GM21717 (cell line): ENCODE measurements at regions not wholly inside any gene's neighbourhood (a gene's known extent, or its start where the extent isn't known, plus 50 kb on each side); places are given as distances from the start of the nearest gene placed in this dataset.
"Not testable (repeated sequence)": the region's sequence is repeated elsewhere in the genome, so short reads cannot be mapped to it uniquely, and the experiment has no call there.

ENCODE experiments used
- ATAC-seq: cut with Tn5 transposase; IDR thresholded peaks from one replicate; pipeline ENCODE4 v1.9.1; 2021; ENCODE audit warnings: mild to moderate bottlenecking, moderate library complexity; ENCODE audit not compliant: unreplicated experiment

DNA sequence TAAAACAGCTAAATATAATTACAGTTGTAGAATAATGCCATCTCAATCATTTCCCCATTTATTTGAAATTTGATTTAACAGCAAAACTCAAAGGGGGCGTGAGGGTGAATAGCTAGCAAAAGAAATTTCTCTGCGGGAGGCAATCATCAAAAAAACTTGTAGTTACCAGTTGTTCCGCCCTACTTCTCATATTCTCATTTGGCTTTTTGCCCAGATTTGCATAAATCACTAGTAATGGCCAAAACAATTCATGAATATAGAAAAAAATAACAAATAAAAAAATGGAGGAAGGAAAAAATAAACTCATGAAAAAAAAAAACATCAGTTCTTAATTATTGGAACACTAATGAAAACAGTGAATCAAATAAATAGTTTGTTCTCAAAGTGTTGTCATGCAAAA lies 722.6 kb upstream of the KIF2B start:
- no peak for ATAC-seq

DNA sequence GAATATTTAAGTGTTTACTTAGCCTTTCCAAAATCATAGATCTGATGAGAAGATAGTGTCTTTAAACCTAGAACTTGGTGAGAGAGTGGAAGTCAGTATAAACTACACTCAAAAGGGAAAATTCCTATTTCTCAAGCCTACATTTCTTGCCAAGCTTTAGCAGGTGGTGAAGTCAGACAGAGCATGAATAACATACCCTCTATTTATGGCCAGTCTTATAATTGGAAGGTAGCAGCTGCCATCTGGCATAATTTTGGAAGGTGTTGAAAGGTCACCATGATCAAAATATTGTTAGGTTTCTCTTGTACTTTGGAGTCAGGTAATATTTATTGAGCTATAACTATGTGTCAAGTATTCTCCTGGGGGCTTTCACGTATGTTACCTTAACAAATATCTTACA lies 729.3 kb upstream of the KIF2B start:
- ATAC-seq = no peak

DNA sequence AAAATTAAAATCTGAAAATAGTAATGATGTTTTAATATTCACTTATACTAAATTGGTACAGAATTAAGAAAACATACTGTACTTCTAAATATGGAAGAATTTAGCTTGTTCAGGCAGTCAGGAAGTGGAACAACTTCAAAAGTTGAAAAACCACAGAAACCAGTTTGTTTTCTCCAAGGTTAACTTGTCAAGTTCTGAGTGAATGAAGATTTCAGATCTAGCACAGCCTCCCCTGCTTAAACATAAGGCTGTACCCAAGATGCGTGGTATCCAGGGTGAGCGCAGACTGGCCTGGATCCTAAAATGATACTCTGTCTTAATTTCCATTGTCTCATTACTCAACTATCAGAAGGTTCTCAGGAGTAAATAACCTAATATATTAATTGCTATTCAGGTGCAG lies 730.7 kb upstream of the KIF2B start:
- no peak for ATAC-seq

DNA sequence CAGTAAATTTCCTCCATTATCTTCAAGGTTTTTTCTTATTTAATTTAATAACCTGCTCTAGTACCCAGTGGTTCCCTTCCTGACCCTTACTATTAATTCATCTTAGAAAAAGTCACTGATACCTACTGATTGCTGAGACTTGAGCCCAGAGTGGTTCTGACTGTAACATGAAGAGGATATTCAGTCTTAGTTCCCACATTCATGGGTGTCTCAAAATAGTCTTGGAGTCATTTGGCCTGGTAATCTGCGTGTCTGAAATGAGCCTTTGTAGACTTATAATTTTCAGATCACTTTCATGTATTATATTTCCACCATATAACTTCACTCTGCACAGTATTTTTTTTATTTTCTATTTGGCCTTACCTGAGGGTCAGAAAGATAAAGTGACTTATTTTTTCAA lies 732.0 kb upstream of the KIF2B start:
- no peak for ATAC-seq

DNA sequence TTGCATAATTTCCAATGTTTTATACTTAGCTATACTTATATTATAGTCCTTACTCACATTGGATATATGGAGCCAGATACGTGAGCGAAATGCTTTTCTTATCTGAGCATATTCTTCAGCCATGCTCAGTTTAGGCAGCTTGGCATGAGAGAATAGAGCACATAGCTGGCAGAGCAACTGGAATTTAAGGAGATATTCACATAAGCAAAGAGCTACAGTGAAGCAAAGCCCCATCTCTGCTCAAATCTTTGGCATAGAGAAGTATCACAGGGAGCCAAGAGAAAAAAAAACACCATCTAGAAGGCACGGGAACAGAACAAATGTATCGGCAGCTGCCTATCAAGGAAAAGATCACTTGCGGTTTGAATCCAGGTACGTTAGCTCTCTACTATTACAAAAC lies 734.2 kb upstream of the KIF2B start:
- no peak for ATAC-seq

DNA sequence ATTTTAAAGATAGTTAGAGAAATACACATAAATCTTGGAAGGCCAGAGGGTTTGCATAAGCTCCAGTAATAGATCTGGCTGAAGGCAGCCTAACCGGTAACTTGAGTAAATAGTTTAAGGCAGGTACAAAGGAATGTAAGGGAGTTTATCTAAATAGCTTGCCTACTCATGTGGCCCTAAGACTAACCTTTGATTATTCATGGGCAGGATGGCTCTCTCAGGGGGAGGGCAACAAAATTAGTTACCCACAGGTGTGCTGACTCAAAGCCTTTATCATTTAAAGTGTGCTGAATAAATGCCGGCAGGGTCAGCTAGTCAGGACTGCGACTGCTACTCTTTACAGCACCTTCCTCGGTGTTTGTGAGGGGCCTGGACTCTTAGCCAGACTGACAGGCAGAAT lies 761.3 kb upstream of the KIF2B start:
- ATAC-seq = no peak

DNA sequence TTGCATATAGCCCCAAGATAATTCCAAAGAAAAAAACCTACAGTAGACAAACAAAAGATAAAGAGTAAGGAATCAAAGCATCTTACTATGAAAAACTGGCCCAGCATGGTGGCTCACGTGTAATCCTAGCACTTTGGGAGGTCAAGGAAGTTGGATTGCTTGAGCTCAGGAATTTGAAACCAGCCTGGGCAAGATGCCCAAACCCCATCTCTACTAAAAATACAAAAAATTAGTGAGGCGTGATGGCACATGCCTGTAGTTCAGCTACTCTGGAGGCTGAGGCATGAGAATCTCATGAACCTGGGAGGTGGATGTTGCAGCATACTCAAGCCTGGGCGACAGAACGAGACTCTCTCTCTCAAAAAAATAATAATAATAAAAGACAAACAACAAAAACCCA lies 764.7 kb upstream of the KIF2B start:
- ATAC-seq = no peak

DNA sequence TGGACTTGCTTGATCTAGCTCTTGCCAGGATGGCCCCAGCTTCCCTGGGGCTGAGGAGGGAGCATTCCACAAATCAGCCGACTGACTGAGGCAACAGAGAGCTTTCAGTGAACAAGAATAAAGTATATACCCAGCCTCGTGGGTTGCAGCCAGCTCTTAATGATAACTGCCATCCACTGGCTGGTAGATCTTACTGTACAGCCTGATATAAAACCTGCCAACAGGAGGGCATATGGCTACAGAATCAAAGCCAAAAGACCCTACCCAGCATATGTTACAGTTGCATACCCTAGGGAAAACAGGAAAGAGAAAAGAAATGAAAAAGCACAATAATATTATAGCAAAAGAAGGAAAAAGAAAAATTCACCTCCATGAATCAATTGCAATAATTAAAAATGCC lies 775.9 kb upstream of the KIF2B start:
- ATAC-seq = no peak

DNA sequence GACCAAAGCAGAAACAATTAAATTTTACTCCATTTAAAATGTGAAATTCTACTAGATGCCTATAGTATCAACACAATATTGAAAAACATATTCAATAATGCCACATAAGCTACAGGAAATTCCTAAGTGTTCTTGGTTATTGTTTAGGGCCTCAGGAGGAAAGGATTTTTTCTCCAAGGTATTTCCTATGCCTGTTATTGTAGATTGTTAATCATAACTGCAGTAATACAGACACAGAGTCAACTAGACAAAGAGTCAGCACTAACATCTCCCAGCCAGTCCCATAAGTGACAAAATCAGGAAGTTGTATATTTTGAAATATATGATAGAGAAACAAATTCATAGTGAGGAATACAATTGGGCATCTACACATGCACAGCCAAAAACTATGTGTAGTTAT lies 782.7 kb upstream of the KIF2B start:
- ATAC-seq = no peak

DNA sequence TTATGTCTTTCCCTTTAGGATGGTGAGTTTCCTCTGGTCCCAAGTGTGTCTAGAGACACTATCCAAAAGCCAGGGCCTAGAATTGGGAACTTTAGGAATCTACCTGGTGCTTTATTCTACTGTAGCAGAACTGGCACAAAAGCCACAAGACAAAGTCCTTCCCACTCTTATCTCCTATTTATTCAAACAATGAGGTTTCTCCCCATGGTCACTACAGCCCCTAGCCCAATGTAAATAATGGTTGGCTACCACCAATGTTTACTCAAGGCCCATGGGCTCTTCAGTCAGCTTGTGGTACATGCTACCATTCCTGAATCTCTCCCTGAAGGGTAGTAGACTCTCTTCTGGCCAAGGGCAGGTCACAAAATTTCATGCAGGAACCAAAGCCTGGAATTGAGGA lies 789.4 kb upstream of the KIF2B start:
- no peak for ATAC-seq

DNA sequence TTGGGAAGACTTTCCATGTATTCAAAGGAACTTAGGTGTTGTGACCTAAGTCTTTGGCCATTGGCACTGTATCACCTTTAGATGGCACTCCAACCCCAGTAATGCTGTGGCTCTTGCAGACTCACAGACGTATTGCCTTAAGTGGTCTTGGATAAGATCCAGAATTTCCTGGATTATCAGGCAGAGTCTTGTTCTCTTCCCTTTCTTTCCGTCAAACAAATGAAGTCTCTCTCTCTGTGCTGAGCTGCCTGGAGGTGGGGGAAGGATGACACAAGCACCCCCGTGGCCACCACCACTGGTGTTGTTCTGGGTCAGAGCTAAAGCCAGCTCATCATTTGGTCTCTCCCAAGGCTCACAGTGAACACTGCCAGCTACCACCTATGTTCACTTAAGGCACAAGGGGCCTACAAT lies 789.9 kb upstream of the KIF2B start:
- ATAC-seq = no peak

DNA sequence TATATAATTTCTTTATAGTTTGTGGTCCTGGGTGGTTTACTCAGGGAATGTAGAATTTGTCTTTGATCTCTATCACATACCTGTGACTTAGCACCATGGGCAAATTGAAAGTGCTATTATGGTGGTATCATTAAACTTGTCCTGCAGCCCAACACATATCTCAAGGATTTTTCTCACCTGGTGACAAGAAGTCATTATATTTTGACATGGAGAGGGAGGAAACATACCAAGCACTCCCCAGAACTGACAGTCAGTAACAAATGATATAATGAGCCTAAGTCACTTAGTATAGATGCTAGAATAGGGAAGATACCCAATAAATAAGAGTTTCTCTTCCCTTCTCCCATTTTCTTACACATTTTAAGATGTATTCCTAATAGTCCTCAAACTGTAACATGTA lies 805.5 kb upstream of the KIF2B start:
- no peak for ATAC-seq

DNA sequence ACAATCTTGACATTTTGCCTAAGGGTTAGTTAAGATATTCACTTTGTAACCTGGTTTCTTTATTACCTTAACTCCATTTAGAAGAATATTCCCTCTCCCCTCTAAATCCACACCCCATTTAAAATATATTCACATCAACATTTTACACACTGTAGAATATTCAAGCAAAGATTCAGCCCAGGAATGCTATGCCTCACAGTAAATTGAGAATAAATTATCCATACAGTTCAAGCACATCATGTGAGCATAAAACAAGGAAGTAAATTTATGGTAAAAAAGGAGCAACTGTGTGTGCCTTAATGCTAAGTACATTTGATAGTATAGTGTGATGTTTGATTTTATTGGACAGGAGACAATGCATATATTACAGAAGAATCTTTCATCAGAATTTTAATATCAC lies 806.6 kb upstream of the KIF2B start:
- no peak for ATAC-seq

DNA sequence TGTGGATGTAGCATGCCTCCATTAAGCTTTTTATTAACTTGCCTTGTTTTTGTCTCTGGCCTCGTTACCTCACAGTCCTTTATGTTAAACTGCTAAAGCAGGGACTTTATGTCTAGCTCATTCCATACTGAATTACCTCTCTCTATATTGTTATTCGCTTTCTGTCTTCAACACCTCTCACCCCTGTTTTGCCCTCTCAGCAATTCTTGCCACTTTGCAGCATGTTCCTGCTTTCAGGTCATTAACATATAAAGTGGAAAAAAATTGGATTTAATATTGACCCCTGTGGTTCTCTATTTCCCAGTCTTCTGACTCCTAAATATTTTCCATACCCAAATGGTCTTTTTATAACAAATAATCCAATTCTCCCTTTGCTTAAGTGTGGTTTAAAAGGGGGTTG lies 810.4 kb upstream of the KIF2B start:
- ATAC-seq = no peak

DNA sequence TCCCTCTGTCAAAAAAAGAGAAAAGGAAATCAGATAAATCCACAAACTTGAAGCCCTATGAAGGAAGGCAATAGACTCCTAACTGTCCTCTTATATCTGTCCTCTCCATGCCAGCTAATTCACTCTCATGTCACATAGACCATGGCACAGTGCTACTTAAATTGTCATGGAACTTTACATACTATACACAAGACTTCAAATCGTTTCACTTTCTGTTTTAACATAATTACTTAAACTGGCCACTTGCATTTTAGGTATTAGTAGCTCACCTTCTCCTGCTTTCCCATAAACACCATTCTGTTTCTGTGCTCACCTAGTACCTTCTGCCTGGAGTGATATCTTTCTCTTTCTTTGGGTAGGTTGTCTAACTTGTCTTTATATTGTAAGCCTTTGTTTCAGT lies 816.7 kb upstream of the KIF2B start:
- no peak for ATAC-seq

DNA sequence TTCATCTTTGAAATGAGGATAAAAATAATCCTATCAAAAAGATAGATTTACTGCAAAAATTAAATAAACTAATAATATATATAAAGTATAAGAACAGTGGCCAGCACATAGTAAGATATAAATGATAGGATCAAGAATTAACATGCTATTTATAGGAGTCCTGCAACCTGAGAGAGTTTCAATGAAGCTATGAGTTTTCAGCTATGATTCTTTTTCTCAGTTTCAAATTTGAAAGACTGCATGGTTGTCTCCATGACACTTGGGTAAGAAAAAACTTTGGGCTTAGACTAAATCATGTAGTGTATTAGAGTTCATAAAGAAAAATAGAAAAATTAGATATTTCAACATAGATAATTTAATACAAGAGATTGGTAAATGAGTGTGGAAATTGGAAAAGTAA lies 817.8 kb upstream of the KIF2B start:
- ATAC-seq = no peak

DNA sequence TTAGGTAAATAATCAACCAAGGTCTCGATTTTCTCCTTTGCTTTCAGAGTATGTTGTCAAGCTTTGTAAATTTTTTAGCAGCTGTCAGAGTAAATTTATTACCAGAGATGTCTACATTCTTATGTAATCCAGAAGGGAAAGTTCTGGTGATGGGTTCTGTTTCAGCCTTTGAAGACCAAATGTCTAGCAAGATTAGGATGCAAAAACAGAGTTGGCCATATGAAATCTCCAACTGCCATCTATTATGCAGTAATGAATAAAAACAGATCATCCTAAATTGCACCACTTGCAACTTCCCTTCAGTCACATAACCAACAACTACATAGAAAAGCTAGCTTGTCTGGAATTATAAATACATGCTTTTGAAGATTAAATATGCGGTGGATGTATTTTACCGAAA lies 826.8 kb upstream of the KIF2B start:
- no peak for ATAC-seq

DNA sequence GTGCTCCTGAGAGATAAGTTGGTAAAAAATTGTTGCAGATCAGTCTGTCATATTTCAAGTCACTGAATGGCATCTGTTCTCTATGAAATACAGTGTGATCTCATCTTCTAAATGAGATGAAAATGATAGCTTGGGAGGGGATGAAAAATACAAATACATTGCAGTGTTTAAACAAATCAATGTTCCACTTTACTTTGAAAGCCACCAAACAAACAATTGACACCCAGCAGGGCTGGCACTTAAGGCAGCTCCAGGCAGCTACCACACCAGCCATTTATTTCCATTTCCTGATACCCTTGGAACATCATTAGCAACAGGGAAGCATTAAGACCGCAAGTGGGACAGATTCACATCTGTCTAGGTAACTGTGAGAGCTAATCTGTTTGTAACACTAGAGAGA lies 827.6 kb upstream of the KIF2B start:
- ATAC-seq = no peak

DNA sequence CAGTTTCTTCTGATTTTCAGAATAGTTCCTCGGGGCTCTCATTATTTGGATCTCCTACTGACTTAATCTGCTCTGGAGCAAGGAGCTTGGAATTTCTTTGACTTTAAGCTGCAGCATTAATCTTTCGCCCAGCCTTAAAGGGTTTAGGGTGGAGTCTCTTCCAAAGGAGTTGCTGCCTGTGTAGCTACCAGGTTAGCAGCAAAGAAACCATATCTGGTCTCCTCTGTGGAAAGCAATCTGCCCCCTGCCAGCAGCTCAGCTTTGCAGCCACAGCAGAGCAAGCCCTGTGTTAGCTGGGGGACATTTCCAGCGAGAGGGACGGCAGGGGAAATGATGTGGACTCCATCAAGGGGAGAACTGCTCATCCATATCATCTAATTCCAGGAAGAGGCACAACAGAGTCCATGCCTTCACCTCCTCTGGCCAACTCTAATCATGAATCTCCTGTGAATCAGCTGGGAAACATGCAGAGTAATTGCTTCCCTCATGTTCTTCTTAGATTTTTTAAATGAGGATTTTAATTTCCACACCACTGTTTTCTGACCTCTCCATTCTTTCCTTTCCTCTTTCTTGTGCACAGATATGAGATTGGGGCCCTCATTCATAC lies 827.6 kb upstream of the CA10 start:
- ATAC-seq = no peak

DNA sequence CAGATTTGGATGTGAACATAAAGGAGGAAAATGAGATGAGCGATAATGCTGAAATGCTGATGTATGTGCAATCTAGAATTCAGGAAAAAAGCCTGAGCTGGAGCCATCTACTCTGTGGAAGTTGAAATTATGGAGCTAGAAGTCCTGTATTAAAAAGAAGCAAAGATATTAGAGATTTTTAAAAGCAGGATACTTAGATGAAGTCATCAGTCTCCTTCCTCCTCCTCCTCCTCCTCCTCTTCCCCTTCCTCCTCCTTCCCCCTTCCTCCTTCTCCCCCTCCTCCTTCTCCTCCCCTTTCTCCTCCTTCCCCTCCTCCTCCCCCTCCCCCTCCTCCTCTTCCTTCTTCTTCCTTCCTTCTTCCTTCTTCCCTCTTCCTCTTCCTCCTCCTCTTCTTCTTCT lies 823.8 kb upstream of the CA10 start:
- ATAC-seq = no peak

DNA sequence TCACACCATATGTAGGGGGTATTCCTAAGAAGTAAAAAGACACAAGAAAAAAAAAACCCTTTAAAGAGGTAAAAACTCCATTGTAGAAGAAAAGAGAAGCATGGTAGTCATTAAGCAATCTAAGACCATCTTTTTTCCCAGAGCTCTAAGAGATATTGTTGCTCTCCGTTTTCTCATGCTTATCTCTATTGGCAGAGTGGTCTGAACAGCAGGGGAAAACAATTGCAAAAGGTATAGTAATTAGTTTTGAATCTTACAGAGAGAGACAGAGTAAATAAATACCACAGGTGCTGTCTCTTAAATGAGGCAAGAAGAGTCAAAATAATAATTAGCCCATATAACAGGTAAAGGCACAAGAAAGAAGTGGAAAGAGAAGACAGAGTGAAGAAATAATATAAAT lies 821.4 kb upstream of the CA10 start:
- ATAC-seq = no peak

DNA sequence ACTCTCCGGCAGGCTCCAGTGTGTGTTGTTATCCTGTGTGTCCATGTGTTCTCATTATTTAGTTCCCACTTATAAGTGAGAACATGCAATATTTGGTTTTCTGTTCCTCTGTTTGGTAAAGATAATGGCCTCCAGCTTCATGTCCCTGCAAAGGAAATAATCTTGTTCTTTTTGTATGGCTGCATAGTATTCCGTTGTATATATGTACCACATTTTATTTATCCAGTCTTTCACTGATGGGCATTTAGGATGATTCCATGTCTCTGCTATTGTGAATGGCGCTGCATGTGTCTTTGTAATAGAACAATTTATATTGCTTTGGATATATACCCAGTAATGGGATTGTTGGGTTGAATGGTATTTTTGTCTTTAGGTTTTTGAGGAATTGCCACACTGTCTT lies 807.3 kb upstream of the CA10 start:
- no peak for ATAC-seq

DNA sequence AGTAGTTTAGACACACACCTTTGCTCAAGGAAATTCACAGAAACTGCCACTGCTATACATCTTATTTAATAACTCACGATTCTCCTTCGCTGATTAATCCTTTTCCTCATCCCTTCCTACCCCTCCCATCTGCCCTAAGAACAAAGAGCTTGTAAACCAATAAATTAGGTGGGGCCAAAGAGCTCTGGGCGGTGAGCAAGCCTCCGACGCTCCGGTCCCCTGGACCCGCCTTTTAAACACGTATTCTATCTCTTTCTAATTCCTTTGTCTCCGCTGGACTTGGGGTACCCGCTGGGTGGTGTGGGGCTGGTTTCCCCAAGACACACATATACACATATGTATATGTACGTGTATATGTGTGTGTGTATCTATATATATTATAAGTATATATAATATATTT lies 803.2 kb upstream of the CA10 start:
- ATAC-seq = not testable (repeated sequence)

DNA sequence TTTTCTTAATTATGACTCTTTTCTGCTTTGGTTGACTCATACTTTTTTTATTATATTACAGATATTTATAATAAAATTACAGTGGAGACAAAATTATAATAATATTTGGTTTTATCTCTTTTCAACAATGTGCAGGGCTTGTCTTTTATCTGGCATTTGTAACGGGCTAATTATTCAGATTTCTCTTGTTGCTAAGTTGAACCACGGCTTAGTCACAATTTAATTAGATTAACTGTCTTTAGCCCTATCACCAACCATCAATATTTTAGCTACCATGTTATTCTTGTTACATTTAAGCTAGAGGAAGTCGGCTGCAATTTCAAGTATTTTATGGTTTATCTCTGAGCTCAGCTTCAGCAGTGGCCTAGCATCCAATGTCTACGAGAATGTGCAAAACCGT lies 798.9 kb upstream of the CA10 start:
- ATAC-seq = no peak
